Thyroid gland (tissue), 4 donors: ENCODE measurements at regions not wholly inside any gene's neighbourhood (a gene's known extent, or its start where the extent isn't known, plus 50 kb on each side); places are given as distances from the start of the nearest gene placed in this dataset.

ENCODE experiments used
- DNase-seq, 2 donors: peaks; one replicate each; pipeline ENCODE4 v3.0.0-alpha.2; 2019
- H3K27ac ChIP-seq, 3 donors: fragments of 200-600 bp; sonication (generic); 1 replicate in 2 of 3; 2 replicates in 1 of 3; pipeline ENCODE4 v1.5.1; 2016 to 2019; ENCODE audit warnings: mild to moderate bottlenecking in 1 of 3, moderate library complexity in 1 of 3
- H3K27me3 ChIP-seq: fragments of 200-600 bp; sonication (generic); one replicate; pipeline ENCODE4 v1.5.1; 2019
- H3K36me3 ChIP-seq, 2 donors: fragments of 200-600 bp; sonication (generic); one replicate each; pipeline ENCODE4 v1.5.1; 2016 to 2019
- H3K4me1 ChIP-seq, 2 donors: fragments of 200-600 bp; sonication (generic); one replicate each; pipeline ENCODE4 v1.5.1; 2017 to 2019
- H3K4me3 ChIP-seq, 3 donors: fragments of 200-600 bp; sonication (generic); replicated peaks in 1 of 3; 1 replicate in 2 of 3; 2 replicates in 1 of 3; pipeline ENCODE4 v1.5.1; 2016; ENCODE audit warnings: mild to moderate bottlenecking in 1 of 3
- H3K9me3 ChIP-seq: fragments of 200-600 bp; sonication (generic); one replicate; pipeline ENCODE4 v1.5.1; 2017
- CTCF ChIP-seq, 6 experiments: fragments of 200-600 bp in 3 of 6; fragments of 450-650 bp in 3 of 6; sonication (generic) in 3 of 6; IDR thresholded peaks; one replicate each; pipeline ENCODE4 v1.5.1; 2016 to 2019; ENCODE audit warnings: antibody characterized with exemption in 6 of 6, mild to moderate bottlenecking in 2 of 6, inconsistent platforms in 1 of 6, moderate library complexity in 1 of 6
- POLR2A ChIP-seq, 2 donors: fragments of 450-650 bp; IDR thresholded peaks; one replicate each; pipeline ENCODE4 v1.6.1; 2017; ENCODE audit warnings: antibody characterized with exemption in 2 of 2, mild to moderate bottlenecking in 2 of 2, moderate library complexity in 1 of 2
- WGBS, 2 donors: methylation state at CpG; one replicate each; pipeline ENCODE4 v1.1.5; 2017; 5-methylcytosine and 5-hydroxymethylcytosine counted together
- intact Hi-C: fragments of 100-400 bp; cut with DNase I; formaldehyde crosslinking; loops from one replicate; pipeline ENCODE4 v1.15.1; 2023

- Histone ChIP-seq H3K36me3 (no peaks in the 10 kb centered on the region), H3K27ac (peak overlapping the region; percentile 55 to 94 (median 78)), H3K4me3 (no peak overlapping the region), H3K27me3 (no peaks in the 10 kb centered on the region), H3K9me3 (no peaks in the 10 kb centered on the region), H3K4me1 (peaks cover 37 to 40% of the 10 kb centered on the region in 2 donors)
- TF ChIP-seq CTCF (IDR thresholded peaks at IDR 0.05) (no peak), POLR2A (IDR thresholded peaks at IDR 0.05) (peak in 1 of 2 donors; percentile 29)
- intact Hi-C loops: no loop called here
- 19 to 23% methylated on average over 2 of the region's 2 CpGs for WGBS, 2 donors
- DNase-seq: no peak
Measured at GRCh38 chr4:150006197-150006596, 72.0 kb upstream of the DCLK2 start.

- no peaks in the 10 kb centered on the region for H3K36me3 ChIP-seq
- no peak for DNase-seq
- intact Hi-C loops: no loop called here
- no peaks in the 10 kb centered on the region for H3K9me3 ChIP-seq
- peak overlapping the region in 1 of 3 donors; percentile 94 for H3K27ac ChIP-seq
- no peak for TF ChIP-seq CTCF (IDR thresholded peaks at IDR 0.05)
- no peak for TF ChIP-seq POLR2A (IDR thresholded peaks at IDR 0.05)
- H3K4me1 ChIP-seq: peaks cover 33 to 36% of the 10 kb centered on the region in 2 donors
- no peaks in the 10 kb centered on the region for H3K27me3 ChIP-seq
- 80 to 91% methylated on average over 3 of the region's 3 CpGs for WGBS, 2 donors
- H3K4me3 ChIP-seq: no peak overlapping the region
Measured at GRCh38 chr4:150007512-150007911, 70.7 kb upstream of the DCLK2 start.

GRCh38 chr4:150008546-150008945, 69.7 kb upstream of the DCLK2 start:
- peaks cover 32 to 34% of the 10 kb centered on the region in 2 donors for H3K4me1 ChIP-seq
- no peak for DNase-seq
- 83 to 94% methylated on average over 2 of the region's 2 CpGs for WGBS, 2 donors
- no peak for TF ChIP-seq POLR2A (IDR thresholded peaks at IDR 0.05)
- TF ChIP-seq CTCF (IDR thresholded peaks at IDR 0.05): no peak
- intact Hi-C loops: no loop called here
- no peaks in the 10 kb centered on the region for H3K9me3 ChIP-seq
- H3K4me3 ChIP-seq: no peak overlapping the region
- no peak overlapping the region for H3K27ac ChIP-seq
- H3K27me3 ChIP-seq: no peaks in the 10 kb centered on the region
- no peaks in the 10 kb centered on the region for H3K36me3 ChIP-seq

- intact Hi-C loops: no loop called here
- Histone ChIP-seq H3K27ac (no peak overlapping the region), H3K4me1 (peaks cover 26 to 27% of the 10 kb centered on the region in 2 donors), H3K9me3 (no peaks in the 10 kb centered on the region), H3K27me3 (no peaks in the 10 kb centered on the region), H3K4me3 (no peak overlapping the region), H3K36me3 (no peaks in the 10 kb centered on the region)
- TF ChIP-seq POLR2A (IDR thresholded peaks at IDR 0.05) (no peak), CTCF (IDR thresholded peaks at IDR 0.05) (no peak)
- WGBS, 2 donors: 85 to 90% methylated on average over 2 of the region's 2 CpGs
- DNase-seq: no peak
Measured at GRCh38 chr4:150009533-150009932, 68.7 kb upstream of the DCLK2 start.

- Histone ChIP-seq H3K27me3 (no peaks in the 10 kb centered on the region), H3K9me3 (no peaks in the 10 kb centered on the region), H3K4me1 (peaks cover 15 to 16% of the 10 kb centered on the region in 2 donors), H3K36me3 (no peaks in the 10 kb centered on the region), H3K27ac (no peak overlapping the region), H3K4me3 (no peak overlapping the region)
- intact Hi-C loops: loop anchor here (10.0 kb wide), 1 partner anchor 234 kb away; no protein-coding TSS in a partner anchor
- 20 to 36% methylated on average over 5 to 6 of the region's 6 CpGs for WGBS, 2 donors
- DNase-seq: peak; percentile 59 to 60
- TF ChIP-seq POLR2A (IDR thresholded peaks at IDR 0.05): no peak
- peak; percentile 24 to 76 (median 57) for TF ChIP-seq CTCF (IDR thresholded peaks at IDR 0.05)
Measured at GRCh38 chr4:150010525-150011126, 67.6 kb upstream of the DCLK2 start.
